SK-N-SH treated with all-trans-retinoic acid at 6 μM for 48 hours (cell line): ENCODE measurements at regions not wholly inside any gene's neighbourhood (a gene's known extent, or its start where the extent isn't known, plus 50 kb on each side); places are given as distances from the start of the nearest gene placed in this dataset.

Experiments
- ATAC-seq: fragments of 200-7000 bp; cut with Tn5 transposase; 3 replicates; pipeline ENCODE4 v1.9.1; 2020; ENCODE audit warnings: mild to moderate bottlenecking, moderate library complexity
- ARNTL ChIP-seq: fragments of 450-650 bp; formaldehyde crosslinking; IDR thresholded peaks from 2 replicates; pipeline ENCODE4 v1.5.0; 2020; ENCODE audit warnings: low read depth, mild to moderate bottlenecking, moderate library complexity, borderline replicate concordance
- BACH2 ChIP-seq: fragments of 250-450 bp; sonication (Bioruptor Pico); IDR thresholded peaks from 2 replicates; pipeline ENCODE4 v1.9.0; 2021; ENCODE audit warnings: mild to moderate bottlenecking, borderline replicate concordance
- CREB5 ChIP-seq: fragments of 250-450 bp; sonication (Bioruptor Pico); IDR thresholded peaks from 2 replicates; pipeline ENCODE4 v1.5.1; 2020; ENCODE audit warnings: low read depth, mild to moderate bottlenecking, moderate library complexity
- CSDC2 ChIP-seq: fragments of 250-450 bp; sonication (Bioruptor Pico); IDR thresholded peaks from 2 replicates; pipeline ENCODE4 v1.5.0; 2020; ENCODE audit warnings: mild to moderate bottlenecking, moderate library complexity
- CSRNP3 ChIP-seq: fragments of 250-450 bp; sonication (Bioruptor Pico); IDR thresholded peaks from 2 replicates; pipeline ENCODE4 v1.5.1; 2021; ENCODE audit warnings: mild to moderate bottlenecking, moderate library complexity
- GLIS3 ChIP-seq: fragments of 250-450 bp; sonication (Bioruptor Pico); IDR thresholded peaks from 2 replicates; pipeline ENCODE4 v1.5.0; 2020; ENCODE audit warnings: mild to moderate bottlenecking, moderate library complexity
- ISL1 ChIP-seq: fragments of 250-450 bp; sonication (Bioruptor Pico); IDR thresholded peaks from 2 replicates; pipeline ENCODE4 v2.1.2; 2022; ENCODE audit warnings: mild to moderate bottlenecking, moderate library complexity
- OSR1 ChIP-seq: fragments of 250-450 bp; sonication (Bioruptor Pico); IDR thresholded peaks from 2 replicates; pipeline ENCODE4 v1.8.0; 2022; ENCODE audit warnings: moderate library complexity, mild to moderate bottlenecking, inconsistent platforms
- PATZ1 ChIP-seq: fragments of 250-450 bp; sonication (Bioruptor Pico); IDR thresholded peaks from 2 replicates; pipeline ENCODE4 v1.8.0; 2020; ENCODE audit warnings: mild to moderate bottlenecking, moderate library complexity, borderline replicate concordance
- POU6F1 ChIP-seq: fragments of 250-450 bp; sonication (Bioruptor Pico); IDR thresholded peaks from 2 replicates; pipeline ENCODE4 v1.8.0; 2021; ENCODE audit warnings: low read depth, mild to moderate bottlenecking, moderate library complexity, borderline replicate concordance
- PPARA ChIP-seq: fragments of 250-450 bp; sonication (Bioruptor Pico); IDR thresholded peaks from 2 replicates; pipeline ENCODE4 v1.5.0; 2020; ENCODE audit warnings: mild to moderate bottlenecking, borderline replicate concordance
- RARB ChIP-seq: fragments of 250-450 bp; sonication (Bioruptor Pico); IDR thresholded peaks from 2 replicates; pipeline ENCODE4 v1.8.0; 2021; ENCODE audit warnings: mild to moderate bottlenecking, moderate library complexity
- SNAI2 ChIP-seq: fragments of 250-450 bp; sonication (Bioruptor Pico); IDR thresholded peaks from 2 replicates; pipeline ENCODE4 v1.5.0; 2020; ENCODE audit warnings: mild to moderate bottlenecking, moderate library complexity
- TOX ChIP-seq: fragments of 250-450 bp; sonication (Bioruptor Pico); IDR thresholded peaks from 2 replicates; pipeline ENCODE4 v1.8.0; 2021; ENCODE audit warnings: mild to moderate bottlenecking, moderate library complexity, borderline replicate concordance
- TSHZ2 ChIP-seq: fragments of 250-450 bp; sonication (Bioruptor Pico); IDR thresholded peaks from 2 replicates; pipeline ENCODE4 v1.5.0; 2020; ENCODE audit warnings: mild to moderate bottlenecking, moderate library complexity
- ZC3H10 ChIP-seq: fragments of 250-450 bp; sonication (Bioruptor Pico); IDR thresholded peaks from 2 replicates; pipeline ENCODE4 v1.5.1; 2021; ENCODE audit warnings: mild to moderate bottlenecking, moderate library complexity
- ZFP3 ChIP-seq: fragments of 250-450 bp; sonication (Bioruptor Pico); IDR thresholded peaks from 2 replicates; pipeline ENCODE4 v1.5.0; 2020; ENCODE audit warnings: mild to moderate bottlenecking, moderate library complexity
- ZFP30 ChIP-seq: fragments of 450-650 bp; formaldehyde crosslinking; IDR thresholded peaks from 2 replicates; pipeline ENCODE4 v1.5.0; 2022; ENCODE audit warnings: mild to moderate bottlenecking, moderate library complexity
- ZNF70 ChIP-seq: fragments of 450-650 bp; formaldehyde crosslinking; IDR thresholded peaks from 2 replicates; pipeline ENCODE4 v1.5.0; 2020; ENCODE audit warnings: mild to moderate bottlenecking, moderate library complexity
- ZNF8 ChIP-seq: fragments of 450-650 bp; formaldehyde crosslinking; IDR thresholded peaks from 2 replicates; pipeline ENCODE4 v1.5.0; 2020; ENCODE audit warnings: mild to moderate bottlenecking, moderate library complexity

- TF ChIP-seq TOX (no peak), TSHZ2 (no peak), ZFP30 (no peak), BACH2 (CRISPR knock-in tag) (no peak), PATZ1 (CRISPR knock-in tag) (no peak), ZFP3 (CRISPR knock-in tag) (no peak), CSDC2 (CRISPR knock-in tag) (no peak), ARNTL (CRISPR knock-in tag) (no peak)
- ATAC-seq = no peak
Measured at GRCh38 chr13:84132491-84132890, 250.2 kb upstream of the SLITRK1 start.

GRCh38 chr13:84131249-84131648 lies 249.0 kb upstream of the SLITRK1 start:
- no peak for ATAC-seq
- TF ChIP-seq ISL1 (CRISPR knock-in tag) = no peak
- no peak for TF ChIP-seq ZNF8
- TF ChIP-seq POU6F1 = no peak
- TF ChIP-seq ZNF70 = no peak
- no peak for TF ChIP-seq PATZ1 (CRISPR knock-in tag)
- TF ChIP-seq RARB = no peak
- no peak for TF ChIP-seq TSHZ2
- no peak for TF ChIP-seq BACH2 (CRISPR knock-in tag)
- TF ChIP-seq TOX = no peak
- TF ChIP-seq PPARA (CRISPR knock-in tag) = no peak
- TF ChIP-seq GLIS3 (CRISPR knock-in tag) = no peak
- TF ChIP-seq ZFP30 = no peak
- no peak for TF ChIP-seq CSDC2 (CRISPR knock-in tag)
- no peak for TF ChIP-seq OSR1 (CRISPR knock-in tag)
- TF ChIP-seq SNAI2 (CRISPR knock-in tag) = no peak
- no peak for TF ChIP-seq ZFP3 (CRISPR knock-in tag)
- no peak for TF ChIP-seq CREB5 (CRISPR knock-in tag)
- TF ChIP-seq ZC3H10 = no peak
- TF ChIP-seq CSRNP3 (CRISPR knock-in tag) = no peak
